T-helper 2 cell (primary cell): ENCODE measurements at regions not wholly inside any gene's neighbourhood (a gene's known extent, or its start where the extent isn't known, plus 50 kb on each side); places are given as distances from the start of the nearest gene placed in this dataset.

ENCODE experiments used
- DNase-seq, 5 experiments: peaks; one replicate each; pipeline versions ENCODE4 v3.0.0 to v3.0.0-alpha.2; 2012 to 2022

DNA sequence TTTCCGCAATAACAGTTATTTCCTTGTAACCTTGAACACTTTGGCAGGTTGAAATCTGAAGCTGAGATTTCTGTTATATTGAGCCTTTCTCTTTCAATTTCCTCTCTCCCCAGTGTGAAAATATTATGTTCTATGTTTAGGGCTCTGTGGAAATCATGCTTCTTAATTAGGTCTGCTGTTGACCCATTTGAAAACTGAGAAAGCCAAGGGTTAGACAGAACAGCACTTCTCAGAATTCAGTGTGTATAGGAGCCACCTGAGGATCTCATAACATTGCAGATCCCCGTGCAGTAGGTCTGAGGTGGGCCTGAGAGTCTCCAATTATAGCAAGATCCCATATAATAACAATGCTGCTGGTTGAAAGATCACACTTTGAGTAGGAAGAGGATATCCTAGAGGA, 230.2 kb upstream of the NT5C1B start:
- DNase-seq, result no peak

DNA sequence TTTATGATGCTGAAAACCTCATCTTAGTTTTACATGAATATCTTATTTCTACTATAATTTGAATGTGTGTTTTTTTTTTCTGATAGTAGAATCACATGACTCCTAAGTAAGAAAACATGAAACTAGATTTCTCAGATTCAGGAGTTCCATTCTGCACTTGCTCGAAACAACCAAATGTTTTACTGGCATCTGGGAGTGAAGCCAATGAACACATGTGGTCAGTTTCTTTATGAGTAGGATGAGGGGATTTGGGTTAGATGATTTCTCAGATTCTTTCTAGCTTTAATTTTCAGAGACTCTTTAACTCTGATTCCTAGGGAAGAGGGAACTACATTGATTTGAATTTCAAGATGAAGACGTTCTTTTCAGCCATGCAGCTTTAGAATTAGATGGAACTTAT, 225.0 kb upstream of the NT5C1B start:
- no peak for DNase-seq

DNA sequence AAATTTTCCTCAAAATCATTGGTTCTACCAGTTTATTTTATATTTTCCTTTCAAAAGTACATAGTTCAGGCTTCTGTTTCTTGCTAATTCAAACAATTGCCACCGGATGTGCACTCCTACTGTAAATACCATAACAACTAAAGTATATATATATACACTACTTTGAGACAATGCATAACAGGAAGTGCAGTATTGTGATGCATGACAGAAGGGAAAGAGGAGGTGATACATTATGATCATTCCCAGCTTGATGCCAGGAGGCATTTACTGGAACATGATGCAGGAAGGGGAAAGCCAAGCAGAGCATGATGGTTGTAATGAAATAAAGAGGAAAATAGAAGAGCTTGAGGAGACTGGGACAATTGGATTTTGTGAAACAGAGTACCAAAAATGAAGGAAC, 215.2 kb upstream of the NT5C1B start:
- no peak for DNase-seq

DNA sequence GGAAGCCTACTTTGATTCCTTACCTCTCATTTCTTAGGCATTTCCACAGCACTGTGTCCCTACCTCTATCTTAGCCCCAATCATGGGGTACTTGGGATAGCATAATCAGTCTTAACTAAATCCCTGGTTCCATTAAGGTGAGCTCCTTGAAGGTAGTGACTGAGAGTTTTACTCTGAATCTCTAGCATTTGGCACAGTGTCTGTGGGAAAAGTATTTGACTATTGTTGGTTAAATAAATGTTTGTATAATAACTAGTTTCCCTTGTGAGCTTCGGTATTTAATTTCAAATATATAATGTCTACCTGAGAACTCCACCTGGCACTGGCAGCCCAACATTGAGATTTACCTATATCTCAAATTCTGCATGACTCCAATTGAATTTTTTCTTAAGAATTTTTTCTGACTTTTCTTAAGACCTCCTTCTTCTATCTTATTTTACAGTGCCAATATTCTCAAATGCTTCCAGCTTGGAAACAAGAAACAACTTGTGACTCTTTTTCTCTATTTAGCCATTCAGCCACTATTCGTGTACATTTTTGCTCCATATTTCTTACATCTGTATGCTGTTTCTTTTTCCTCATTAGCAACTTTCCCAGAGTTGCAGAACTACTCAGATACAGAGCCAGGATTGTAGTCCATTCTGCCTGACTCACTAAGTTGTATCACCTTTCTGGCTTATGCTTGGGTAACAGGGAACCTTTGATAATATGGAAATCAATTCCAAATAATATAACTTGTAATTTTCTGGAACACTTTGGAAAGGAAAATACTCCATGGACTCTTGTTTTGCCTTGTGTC, 214.0 kb upstream of the NT5C1B start:
- DNase-seq, result no peak

DNA sequence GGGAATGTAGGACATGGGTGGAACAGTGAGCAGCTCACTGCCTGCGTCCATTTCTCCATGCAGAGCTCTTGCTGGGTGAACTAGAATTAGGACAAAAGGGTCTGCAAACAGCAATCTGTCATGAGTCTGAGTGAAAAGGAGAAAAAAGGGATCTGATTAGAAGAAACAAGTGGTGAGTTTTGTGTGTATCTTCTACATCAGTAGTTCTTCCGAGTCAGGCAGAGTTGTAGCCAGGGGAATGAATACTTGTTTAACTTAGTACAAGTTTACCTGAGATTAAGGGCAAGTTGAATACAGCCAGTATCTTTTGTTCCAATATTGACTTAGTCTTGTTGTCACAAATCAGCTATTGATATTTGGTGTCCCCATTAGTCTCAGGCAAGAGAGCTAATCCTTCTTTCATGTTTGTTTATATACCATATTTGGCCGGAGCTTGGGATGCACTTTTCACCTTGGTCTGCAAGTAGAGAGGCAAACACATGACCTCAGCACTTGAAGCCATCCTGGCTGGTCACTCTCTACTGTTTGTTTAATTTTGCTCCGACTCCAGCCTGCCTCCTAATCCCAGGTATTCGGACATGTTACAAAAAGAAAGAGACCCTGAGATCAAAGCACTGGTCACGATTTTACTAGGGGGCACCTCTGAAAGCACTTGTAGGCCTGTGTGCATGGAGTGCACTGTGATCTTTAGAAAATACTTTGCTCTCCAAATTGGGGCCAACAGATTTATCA, 211.0 kb upstream of the NT5C1B start:
- no peak for DNase-seq

DNA sequence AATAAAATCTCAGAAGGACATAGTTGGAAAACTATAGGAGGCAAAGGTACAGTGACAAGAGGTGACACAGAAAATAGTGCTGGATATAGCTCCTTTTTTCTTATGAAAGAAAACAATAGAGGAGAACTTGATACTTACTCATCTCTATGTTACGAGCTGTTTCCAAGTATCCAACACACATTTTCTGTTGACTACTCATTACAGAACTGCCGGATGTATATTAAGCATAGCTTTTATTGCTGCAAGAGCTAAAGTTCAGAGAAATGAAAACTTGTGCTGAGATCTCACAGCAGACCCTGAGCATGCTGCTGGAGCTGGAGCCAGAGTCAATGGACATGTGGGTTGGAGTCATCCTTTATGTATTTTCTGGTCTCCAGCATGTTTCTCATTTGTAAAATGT, 210.0 kb upstream of the NT5C1B start:
- DNase-seq, result no peak

DNA sequence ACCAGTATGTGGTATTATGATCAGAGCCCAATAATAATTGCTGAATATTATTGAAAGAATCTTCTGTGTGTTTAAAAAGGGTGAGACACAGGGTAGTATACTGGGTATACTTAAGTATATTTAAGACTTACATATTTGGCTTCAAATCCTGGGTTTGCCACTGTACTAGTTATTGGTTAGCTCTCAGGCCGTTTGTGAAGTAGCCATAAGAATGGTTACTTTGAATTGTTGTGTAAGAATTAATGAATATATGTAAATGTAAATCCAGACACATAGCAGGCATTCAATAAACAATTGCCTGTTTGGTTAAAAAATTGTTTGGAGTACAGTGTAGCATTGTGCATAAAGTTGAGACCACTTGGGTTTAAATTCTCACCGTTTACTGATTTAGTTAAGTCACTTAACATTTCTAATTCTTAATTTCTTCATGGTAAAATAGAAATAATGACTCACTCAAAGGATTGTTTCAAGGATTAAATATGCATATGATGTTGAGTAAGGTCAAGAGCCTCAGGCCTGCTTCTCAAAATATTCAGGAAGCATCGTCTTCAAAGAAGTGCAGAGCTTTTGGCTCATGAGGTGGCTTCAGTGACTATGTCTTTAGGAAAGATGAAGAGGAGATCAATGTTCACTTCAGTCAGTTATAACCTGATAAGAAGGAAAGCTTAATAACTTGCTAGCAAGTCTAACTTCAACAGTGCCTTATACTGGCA, 207.9 kb upstream of the NT5C1B start:
- DNase-seq, result no peak

DNA sequence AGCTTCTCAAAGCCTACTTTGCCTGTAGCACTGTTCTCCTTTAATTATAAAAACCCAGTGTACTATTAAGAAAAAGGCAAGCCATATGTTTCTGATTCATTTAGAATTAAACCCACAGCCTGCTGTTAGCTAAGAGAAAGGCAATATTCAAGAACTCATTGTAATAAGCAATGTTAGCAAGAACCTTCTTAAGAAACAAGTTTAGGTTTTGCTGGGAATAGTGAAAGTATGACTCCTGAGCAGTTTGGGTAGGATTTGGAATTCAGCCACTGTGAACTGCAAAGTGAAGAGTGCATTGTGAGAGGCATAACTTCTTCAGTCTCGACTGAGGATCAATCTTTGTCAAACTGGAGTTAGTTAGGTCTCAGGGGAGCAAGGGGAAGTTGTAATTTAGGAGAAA, 206.5 kb upstream of the NT5C1B start:
- no peak for DNase-seq

DNA sequence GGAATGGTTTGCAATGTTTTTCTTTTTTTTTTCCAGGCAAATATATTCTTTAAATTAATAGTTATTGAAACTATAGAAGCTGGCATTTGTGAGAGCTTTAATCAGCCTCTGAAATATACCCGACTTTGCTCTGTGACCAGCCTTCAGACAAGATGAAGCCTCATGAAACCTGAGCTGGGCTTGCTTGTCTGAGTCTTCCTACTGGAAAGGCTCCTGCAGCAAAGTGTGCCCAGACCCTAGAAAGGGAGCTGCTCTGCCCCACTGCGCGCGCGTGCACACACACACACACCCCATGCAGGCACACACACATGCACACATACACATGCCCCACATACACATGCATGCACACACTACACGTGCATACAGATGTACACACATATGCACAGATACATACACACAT, 203.3 kb upstream of the NT5C1B start:
- DNase-seq, result no peak

DNA sequence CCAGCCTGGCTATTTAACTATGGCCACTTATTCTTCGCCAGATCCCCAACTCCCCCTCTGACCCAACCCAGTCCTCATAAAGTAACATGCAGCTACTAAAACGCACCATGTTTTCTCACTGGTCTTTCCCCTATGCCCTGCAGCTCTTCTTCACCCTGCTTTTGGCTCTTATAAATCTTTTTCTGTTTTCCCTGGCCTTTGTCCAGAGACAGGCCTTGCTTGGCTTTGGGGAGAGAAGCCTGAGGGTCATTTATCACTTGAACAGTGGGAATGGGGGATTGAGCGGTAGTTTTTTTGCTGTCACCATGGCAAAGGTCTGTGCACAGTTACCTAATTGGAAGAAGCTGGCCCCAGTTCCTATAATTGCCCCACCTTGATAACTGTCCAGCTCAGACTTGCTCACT, 202.9 kb upstream of the NT5C1B start:
- no peak for DNase-seq

DNA sequence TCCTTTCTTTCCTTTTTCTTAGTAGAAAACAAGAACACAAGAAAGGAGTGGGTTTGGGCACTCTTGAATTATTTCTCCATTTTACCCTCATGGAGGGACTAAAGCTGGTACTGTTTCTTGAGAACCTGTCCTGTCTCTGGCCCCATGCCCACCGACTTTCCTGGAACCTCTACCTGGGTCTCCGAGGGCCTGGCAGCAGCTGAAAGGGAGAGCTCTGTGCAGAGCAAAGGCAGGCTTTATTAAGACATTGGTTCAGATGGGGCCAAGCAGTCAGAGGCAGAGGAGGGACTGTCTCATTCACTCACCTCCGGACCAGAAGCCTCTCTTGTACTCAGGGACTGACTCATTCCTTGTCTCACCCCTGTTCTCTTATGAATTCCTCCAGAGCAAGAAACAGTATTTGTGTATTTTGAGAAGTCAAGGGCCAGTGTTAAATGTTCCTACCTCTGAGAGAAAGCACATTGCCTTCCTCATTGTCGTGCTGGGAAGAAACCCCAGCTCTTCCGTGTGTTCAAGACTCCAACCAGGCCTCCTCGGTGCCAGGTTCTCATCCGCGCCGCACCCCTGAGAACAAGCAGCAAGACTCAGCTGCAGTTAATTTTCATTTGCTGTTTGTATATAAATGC, 201.9 kb upstream of the NT5C1B start:
- DNase-seq, result no peak

DNA sequence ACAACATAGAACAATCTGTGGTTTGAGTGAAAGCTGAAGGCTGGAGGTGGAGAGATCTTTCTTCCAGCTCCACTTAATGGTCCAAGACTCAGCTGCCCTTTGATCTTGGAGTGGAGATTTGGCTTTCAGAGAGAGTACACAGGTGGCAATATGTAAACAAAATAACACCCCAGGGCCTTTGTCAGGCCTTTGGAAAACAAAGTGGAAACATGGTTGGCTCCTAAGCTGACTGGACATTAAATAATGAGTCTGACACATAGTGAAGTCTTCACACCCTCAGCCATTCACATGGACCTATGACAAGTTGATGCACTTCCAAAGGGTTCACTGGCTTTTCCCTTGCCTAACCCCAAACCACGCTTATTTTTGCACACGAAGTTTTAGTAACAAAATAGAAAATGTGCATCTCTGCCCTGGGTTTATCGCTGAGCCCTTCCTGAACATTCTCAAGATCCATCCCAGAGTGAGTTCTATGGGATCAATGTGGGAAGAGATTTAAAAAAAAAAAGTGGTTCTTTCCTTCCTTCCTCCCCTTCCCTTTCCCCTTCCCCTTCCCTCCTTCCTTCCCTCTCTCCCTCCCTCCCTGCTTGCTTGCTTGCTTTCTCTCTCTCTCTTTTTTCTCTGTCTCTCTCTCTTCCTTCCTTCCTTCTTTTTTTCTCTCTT, 201.3 kb upstream of the NT5C1B start:
- DNase-seq, result no peak

DNA sequence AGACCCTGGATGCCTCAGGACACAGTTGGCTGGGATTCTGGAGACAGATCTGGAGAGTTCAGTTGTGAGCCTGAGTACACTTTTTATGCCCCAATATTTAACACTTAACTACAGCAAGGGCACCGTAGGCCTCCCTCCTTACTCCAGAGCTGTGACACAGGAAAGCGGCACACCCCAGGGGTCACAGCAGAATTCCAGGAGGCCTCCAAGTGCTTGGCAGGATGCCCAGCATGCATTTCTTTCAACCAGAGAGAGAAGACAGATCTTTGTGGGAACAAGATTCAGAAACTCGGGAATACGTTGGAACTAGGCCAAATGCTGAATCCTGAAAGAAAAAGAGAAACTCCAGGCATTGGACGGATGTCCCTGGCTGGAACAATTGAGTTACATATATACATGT, 199.2 kb upstream of the NT5C1B start:
- no peak for DNase-seq

DNA sequence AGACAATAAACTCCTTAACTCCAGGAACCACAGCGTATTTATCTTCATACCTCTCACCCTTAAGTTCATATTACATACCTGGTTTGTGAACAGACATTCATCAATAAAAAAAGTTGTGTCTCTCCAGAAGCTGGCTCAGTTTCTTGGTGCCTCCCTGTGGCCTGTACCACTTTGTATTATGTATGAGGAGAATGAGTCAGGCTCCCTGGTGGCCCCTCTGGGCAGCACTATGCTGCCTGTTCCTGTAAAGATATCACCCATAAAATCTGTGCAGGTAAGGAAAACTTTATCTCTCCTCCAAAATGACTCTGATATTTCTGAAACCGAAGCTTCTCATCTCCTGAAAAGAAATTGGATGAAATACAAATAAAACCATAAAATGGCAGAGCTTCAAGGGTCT, 198.4 kb upstream of the NT5C1B start:
- no peak for DNase-seq

DNA sequence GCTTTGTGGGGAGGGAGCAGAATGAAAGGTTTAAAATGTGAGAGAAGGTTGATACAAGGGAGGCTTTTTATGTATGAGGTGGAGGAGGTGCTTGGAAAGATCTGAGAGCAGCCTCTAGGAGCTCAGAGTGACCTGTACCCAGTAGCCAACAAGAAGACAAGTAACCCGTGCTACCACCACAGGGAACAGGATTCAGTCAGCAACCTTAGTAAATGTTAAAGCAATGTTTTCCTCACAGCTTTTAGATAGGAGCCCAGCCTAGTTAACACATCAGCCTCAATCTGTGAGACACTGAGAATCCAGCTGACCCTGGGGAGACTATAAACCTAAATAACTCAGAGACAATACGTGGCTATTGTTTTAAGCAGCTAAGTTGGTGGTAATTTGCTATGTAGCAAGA, 194.9 kb upstream of the NT5C1B start:
- no peak for DNase-seq

DNA sequence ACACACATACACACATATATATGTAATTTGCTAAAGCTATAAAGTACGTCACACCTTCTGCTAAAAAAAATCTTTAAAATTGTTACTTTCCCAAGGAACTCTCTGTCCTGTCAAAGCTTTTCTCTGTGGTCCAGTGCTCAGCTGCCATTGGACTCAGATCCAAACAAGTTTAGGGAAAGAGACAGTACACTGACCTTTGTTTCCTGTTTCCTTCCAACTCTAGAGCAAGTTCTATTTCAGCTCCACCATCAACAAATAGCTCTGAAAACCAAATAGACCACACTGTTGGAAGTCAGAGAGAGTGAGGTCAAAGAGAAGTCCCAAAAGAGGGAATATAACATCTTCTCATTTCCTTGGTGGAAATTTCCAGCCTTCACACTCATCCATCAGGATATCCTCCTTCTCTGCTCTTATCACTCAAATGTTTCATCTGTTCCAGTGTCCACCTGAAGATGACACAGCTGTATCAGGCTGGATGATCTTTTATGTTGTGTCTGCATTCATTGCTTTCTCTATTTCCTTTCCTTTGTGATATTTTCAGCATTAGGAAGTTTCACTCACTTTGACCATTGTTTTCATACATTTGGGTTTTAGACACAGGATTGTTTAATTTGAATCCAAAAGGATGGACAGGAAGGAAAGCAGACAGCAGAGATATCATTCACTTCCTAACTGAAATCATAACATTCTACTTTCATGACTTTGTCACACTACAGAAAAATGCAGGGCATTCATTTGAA, 192.3 kb upstream of the NT5C1B start:
- DNase-seq, result no peak

DNA sequence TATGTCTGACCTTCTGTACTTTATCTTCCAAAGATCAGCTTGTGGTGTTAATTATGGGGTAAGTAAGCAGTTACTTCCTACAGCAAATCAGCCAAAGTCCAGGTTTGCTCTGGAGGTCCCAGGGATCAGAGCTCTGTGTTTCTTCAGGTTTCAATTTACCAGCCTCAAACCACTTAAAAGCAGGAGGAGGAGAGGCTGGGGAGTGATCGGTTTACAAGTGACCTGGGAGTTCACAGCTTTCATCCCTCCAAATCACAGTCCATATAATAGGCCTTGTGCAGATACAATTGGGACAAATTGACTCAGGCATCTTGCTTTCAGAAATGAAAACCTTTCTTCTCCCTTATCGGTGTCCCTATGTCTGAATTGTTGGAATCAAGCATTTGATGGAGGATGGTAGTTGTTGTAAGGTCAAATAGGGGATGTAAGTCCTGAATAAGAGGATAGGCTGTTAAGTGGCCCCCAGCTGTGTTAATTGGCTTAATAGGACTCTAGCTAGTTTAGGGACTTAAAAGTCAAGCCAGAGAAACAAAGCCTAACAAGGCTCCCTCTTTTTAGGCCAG, 188.0 kb upstream of the NT5C1B start:
- no peak for DNase-seq

DNA sequence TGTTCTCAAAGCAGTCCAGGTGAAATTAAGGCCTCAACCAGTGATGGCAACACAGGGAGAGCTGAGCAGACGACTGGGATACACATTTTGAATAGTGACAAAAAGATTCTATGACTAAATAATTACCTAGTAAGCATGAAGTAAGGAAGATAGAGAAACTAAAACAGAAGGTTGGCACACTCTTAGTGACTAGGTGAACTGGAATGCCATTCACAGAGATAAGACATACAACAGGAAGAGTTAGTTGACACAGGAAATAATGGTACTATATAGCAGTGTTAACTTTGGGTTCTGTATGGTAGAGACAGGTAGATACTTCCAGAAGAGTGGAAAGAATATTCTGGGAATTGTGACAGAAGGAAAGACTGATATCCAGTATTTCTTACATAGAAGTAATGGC, 181.8 kb upstream of the NT5C1B start:
- no peak for DNase-seq

DNA sequence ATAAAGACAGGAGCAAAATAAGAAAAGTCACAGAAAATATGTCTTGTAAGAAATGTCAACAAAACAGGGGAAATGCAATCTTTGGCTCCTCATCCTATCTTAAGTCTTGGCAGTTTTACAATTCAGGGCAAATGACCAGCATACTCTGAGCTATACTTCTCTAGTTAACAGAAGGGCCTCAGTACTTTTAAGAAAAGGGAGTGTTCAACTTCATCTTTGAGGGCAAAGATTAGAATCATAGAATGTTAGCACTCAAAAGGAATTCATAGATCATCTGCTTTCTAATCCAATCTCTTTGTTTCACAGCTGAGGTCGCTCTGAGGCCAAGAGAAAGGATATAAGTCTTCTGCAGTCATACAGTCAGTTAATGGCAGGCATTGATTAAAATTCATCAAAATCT, 174.0 kb upstream of the NT5C1B start:
- DNase-seq, result no peak

DNA sequence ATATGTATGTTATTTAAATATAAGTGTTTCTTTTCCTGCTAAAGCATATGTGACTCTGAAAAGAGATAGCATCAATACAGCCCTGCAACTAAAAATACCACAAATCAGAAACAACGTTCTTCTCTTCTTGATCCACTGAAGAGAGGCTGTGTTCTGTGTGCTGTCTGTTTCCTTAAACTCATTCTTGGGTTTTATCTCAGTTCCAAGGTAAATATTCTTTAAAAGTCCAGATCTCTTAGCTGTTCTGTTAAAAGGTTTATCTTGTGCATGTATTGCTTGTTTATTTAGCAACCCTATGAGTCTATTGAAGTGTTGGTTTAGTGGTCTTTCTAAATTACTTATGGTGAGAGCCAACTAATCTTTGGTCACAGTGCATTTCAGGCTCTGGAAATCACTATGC, 173.3 kb upstream of the NT5C1B start:
- DNase-seq, result no peak

DNA sequence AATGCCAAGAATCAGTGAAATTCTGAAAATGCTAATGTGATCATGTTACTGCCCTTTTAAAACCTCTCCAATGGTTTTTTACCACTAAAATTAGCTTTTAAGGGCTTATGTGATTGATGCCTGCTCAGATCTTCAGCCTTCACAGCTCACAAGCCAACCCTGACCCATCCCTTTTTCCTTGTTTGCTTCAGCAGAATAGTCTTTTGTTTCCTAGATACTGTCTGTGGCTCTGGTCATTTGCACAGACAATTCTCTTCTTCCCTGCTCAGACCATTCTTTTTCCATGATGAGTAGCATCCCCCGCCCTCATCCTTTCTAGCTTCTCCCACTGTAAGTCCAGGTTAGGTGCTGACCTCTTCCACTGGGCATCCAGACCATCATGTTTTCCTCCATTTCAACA, 164.9 kb upstream of the NT5C1B start:
- no peak for DNase-seq

DNA sequence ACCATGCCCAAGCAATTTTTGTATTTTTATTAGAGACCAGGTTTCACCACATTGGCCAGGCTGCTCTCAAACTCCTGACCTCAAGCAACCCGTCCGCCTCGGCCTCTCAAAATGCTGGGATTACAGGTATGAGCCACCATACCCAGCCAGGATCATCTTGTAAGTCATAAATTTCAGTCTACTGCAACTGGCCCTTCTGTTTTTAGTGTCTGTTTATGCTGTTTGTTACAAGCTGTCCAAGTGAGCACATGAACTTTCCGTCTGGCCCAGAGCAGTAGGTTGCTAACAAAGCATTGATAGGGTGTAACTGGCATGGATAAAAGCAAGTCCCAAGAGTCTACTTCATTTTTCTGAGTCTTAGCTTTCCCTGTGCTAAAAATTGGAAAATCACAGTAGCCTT, 164.4 kb upstream of the NT5C1B start:
- DNase-seq, result no peak
